ENCODE measurements at regions not wholly inside any gene's neighbourhood (a gene's known extent, or its start where the extent isn't known, plus 50 kb on each side); places are given as distances from the start of the nearest gene placed in this dataset.
A peak's percentile ranks its signal among the peaks of the same experiment; 100 is the strongest.

DNA sequence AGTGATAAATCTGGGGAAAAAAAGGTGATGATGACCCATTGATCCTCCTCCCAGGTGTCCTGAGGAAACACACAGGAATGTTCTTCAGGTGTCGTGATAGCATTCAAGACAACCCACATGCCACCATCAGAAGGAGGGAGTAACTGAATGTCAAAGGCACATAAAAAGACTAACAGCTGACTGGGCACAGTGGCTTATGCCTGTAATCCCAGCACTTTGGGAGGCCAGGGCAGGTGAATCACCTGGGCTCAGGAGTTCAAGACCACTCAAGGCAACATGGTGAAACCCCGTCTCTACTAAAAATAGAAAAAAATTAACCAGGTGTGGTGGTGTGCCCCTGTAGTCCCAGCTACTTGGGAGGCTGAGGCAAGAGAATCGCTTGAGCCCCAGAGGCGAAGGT, 82.3 kb upstream of the CST7 start:
- Mint-ChIP-seq H3K9me3 (ENCODE audit: unreplicated experiment) (peaks cover 16% of the 10 kb centered on the region), H3K36me3 (ENCODE audit: unreplicated experiment) (peaks cover 19% of the 10 kb centered on the region), H3K27me3 (ENCODE audit: unreplicated experiment) (no peaks in the 10 kb centered on the region), H3K4me3 (ENCODE audit: unreplicated experiment) (no peak overlapping the region), H3K4me1 (ENCODE audit: low read depth, unreplicated experiment) (no peaks in the 10 kb centered on the region), H3K27ac (ENCODE audit: unreplicated experiment) (no peak overlapping the region)
- TF ChIP-seq, protein P1, sequence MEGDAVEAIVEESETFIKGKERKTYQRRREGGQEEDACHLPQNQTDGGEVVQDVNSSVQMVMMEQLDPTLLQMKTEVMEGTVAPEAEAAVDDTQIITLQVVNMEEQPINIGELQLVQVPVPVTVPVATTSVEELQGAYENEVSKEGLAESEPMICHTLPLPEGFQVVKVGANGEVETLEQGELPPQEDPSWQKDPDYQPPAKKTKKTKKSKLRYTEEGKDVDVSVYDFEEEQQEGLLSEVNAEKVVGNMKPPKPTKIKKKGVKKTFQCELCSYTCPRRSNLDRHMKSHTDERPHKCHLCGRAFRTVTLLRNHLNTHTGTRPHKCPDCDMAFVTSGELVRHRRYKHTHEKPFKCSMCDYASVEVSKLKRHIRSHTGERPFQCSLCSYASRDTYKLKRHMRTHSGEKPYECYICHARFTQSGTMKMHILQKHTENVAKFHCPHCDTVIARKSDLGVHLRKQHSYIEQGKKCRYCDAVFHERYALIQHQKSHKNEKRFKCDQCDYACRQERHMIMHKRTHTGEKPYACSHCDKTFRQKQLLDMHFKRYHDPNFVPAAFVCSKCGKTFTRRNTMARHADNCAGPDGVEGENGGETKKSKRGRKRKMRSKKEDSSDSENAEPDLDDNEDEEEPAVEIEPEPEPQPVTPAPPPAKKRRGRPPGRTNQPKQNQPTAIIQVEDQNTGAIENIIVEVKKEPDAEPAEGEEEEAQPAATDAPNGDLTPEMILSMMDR (IDR thresholded peaks at IDR 0.05; ENCODE audit: partially characterized antibody, unreplicated experiment) = no peak
- DNase-seq = no peak

DNA sequence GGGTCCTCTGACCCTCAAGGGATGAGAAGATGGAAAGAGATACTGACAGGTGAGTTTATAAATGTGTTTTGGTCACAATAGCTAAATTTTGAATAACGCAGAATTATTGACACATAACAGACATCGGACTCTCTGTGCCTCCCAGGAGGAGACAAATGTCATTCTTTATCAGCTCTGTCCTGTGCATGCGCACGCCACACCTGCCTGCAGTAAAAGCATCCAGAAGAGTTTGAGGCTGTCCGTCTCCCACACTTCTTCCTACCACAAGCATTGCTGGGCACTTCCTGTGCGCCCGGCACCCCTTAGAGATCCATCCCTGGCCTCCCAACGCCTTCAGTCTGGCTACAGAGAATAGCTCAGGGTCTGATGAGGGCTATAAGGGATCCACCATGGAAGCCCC, 81.5 kb upstream of the CST7 start:
- Mint-ChIP-seq H3K4me3 (ENCODE audit: unreplicated experiment) (no peak overlapping the region), H3K9me3 (ENCODE audit: unreplicated experiment) (peaks cover 16% of the 10 kb centered on the region), H3K27me3 (ENCODE audit: unreplicated experiment) (no peaks in the 10 kb centered on the region), H3K4me1 (ENCODE audit: low read depth, unreplicated experiment) (no peaks in the 10 kb centered on the region), H3K27ac (ENCODE audit: unreplicated experiment) (no peak overlapping the region), H3K36me3 (ENCODE audit: unreplicated experiment) (peaks cover 19% of the 10 kb centered on the region)
- TF ChIP-seq, protein P1 (IDR thresholded peaks at IDR 0.05; ENCODE audit: partially characterized antibody, unreplicated experiment) = no peak
- DNase-seq = no peak

DNA sequence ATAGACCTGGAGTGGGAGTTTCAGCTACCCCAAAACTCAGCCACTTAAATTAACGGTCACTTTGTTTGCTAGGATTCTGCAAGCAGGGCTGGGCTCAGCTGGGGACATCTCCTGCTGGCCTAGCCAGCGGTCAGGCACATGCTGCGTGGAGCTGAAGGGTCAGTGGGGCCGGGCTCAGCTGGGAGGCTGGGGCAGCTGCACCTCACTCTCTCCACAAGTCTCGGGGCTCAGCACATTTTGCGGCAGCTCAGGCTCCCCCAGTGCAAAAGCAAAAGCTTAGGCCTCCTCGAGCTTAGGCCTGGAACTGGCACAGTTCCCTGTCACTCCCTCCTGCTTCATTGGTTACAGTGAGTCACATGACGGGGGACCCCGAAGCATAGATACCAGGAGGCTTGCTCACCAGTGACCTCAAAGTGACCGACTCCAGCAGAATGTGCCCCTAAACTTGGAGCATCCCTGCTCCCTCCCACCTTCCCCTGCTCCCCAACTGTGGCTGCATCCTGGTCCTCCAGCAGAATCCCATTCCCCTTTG, 80.6 kb upstream of the CST7 start:
- no peaks in the 10 kb centered on the region for H3K27me3 Mint-ChIP-seq (ENCODE audit: unreplicated experiment)
- peaks cover 16% of the 10 kb centered on the region for H3K36me3 Mint-ChIP-seq (ENCODE audit: unreplicated experiment)
- H3K4me1 Mint-ChIP-seq (ENCODE audit: low read depth, unreplicated experiment) = no peaks in the 10 kb centered on the region
- no peak overlapping the region for H3K4me3 Mint-ChIP-seq (ENCODE audit: unreplicated experiment)
- H3K9me3 Mint-ChIP-seq (ENCODE audit: unreplicated experiment) = peaks cover 16% of the 10 kb centered on the region
- no peak overlapping the region for H3K27ac Mint-ChIP-seq (ENCODE audit: unreplicated experiment)
- TF ChIP-seq, protein P1 (IDR thresholded peaks at IDR 0.05; ENCODE audit: partially characterized antibody, unreplicated experiment) = no peak
- DNase-seq = no peak

DNA sequence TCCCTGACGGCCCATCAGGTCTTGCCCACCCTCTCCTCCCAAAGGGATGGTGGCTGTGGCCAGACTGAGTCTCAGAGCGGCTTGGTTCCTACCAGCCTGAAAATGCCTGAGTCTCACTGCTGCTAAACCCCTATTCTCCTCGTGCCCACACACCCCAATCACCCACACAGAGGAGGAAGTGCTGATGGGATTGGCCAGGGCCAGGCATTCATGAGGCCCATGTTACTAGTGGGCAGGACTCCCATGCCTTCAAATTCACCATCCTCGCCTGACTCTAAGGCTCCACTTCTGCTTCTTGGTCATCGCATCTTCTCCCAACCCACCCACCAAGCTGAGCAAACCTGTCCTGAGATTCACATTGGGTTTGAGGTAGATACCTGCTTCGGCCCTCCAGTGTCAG, 80.1 kb upstream of the CST7 start:
- Mint-ChIP-seq H3K4me1 (ENCODE audit: low read depth, unreplicated experiment) (no peaks in the 10 kb centered on the region), H3K36me3 (ENCODE audit: unreplicated experiment) (peaks cover 12% of the 10 kb centered on the region), H3K9me3 (ENCODE audit: unreplicated experiment) (peaks cover 12% of the 10 kb centered on the region), H3K4me3 (ENCODE audit: unreplicated experiment) (peak overlapping the region; percentile 4), H3K27ac (ENCODE audit: unreplicated experiment) (no peak overlapping the region), H3K27me3 (ENCODE audit: unreplicated experiment) (no peaks in the 10 kb centered on the region)
- TF ChIP-seq, protein P1 (IDR thresholded peaks at IDR 0.05; ENCODE audit: partially characterized antibody, unreplicated experiment) = no peak
- DNase-seq = no peak

DNA sequence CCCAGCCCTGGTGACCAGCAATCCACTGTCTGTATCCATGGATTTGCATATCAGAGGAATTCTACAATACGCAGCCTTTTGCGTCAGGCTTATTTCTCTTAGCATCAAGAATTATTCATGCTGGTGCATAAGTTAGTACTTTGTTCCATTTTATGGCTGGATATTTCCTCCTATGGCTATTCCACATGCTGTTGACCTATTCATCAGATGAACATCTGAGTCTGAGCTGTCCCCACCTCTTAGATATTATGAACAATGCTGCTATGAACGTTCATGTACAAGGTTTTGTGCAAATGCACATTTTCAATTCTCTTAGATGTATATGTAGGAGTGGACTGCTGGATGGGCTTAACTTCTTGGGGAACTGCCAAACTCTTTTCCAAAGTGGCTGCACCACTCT, 79.0 kb upstream of the CST7 start:
- Mint-ChIP-seq H3K27me3 (ENCODE audit: unreplicated experiment) (no peaks in the 10 kb centered on the region), H3K36me3 (ENCODE audit: unreplicated experiment) (peaks cover 9% of the 10 kb centered on the region), H3K4me1 (ENCODE audit: low read depth, unreplicated experiment) (peaks cover 9% of the 10 kb centered on the region), H3K4me3 (ENCODE audit: unreplicated experiment) (no peak overlapping the region), H3K27ac (ENCODE audit: unreplicated experiment) (no peak overlapping the region), H3K9me3 (ENCODE audit: unreplicated experiment) (peaks cover 16% of the 10 kb centered on the region)
- no peak for DNase-seq
- TF ChIP-seq, protein P1 (IDR thresholded peaks at IDR 0.05; ENCODE audit: partially characterized antibody, unreplicated experiment) = no peak

Data from glutamatergic neuron (in vitro differentiated cells).